Upper lobe of left lung (tissue), 6 donors: ENCODE measurements at regions not wholly inside any gene's neighbourhood (a gene's known extent, or its start where the extent isn't known, plus 50 kb on each side); places are given as distances from the start of the nearest gene placed in this dataset.

Source experiments
- ATAC-seq, 2 donors: fragments of 200-7000 bp; cut with Tn5 transposase; one replicate each; pipeline ENCODE4 v1.9.1; 2022; ENCODE audit warnings: mild to moderate bottlenecking in 2 of 2, moderate library complexity in 2 of 2; ENCODE audit not compliant: low FRiP score in 2 of 2
- DNase-seq, 2 donors: peaks; one replicate each; pipeline ENCODE4 v3.0.0-alpha.2; 2019 to 2020
- H3K27ac ChIP-seq, 4 donors: fragments of 200-600 bp; sonication (generic); one replicate each; pipeline ENCODE4 v1.5.1; 2016 to 2019
- H3K27me3 ChIP-seq, 4 donors: fragments of 200-600 bp; sonication (generic); one replicate each; pipeline ENCODE4 v1.5.1; 2017 to 2019
- H3K36me3 ChIP-seq, 4 donors: fragments of 200-600 bp; sonication (generic); one replicate each; pipeline ENCODE4 v1.5.1; 2016 to 2019
- H3K4me1 ChIP-seq, 4 donors: fragments of 200-600 bp; sonication (generic); one replicate each; pipeline ENCODE4 v1.5.1; 2018 to 2019
- H3K4me3 ChIP-seq, 4 donors: fragments of 200-600 bp; sonication (generic); one replicate each; pipeline ENCODE4 v1.5.1; 2017 to 2019; ENCODE audit warnings: mild to moderate bottlenecking in 2 of 4, moderate library complexity in 1 of 4
- H3K9me3 ChIP-seq, 4 donors: fragments of 200-600 bp; sonication (generic); one replicate each; pipeline ENCODE4 v1.5.1; 2018 to 2019
- EP300 ChIP-seq, 4 donors: sonication (generic); formaldehyde crosslinking; IDR thresholded peaks; one replicate each; pipeline ENCODE4 v1.5.1; 2017; ENCODE audit warnings: antibody characterized with exemption in 4 of 4, control low read depth in 2 of 4
- POLR2A ChIP-seq, 4 donors: fragments of 450-650 bp; IDR thresholded peaks; one replicate each; pipeline ENCODE4 v1.5.1; 2016 to 2017; ENCODE audit warnings: antibody characterized with exemption in 4 of 4, mild to moderate bottlenecking in 2 of 4
- POLR2AphosphoS5 ChIP-seq, 2 donors: sonication (generic); formaldehyde crosslinking; IDR thresholded peaks; one replicate each; pipeline ENCODE4 v1.5.1; 2017; ENCODE audit warnings: antibody characterized with exemption in 2 of 2
- WGBS, 2 donors: methylation state at CpG; one replicate each; pipeline ENCODE4 v1.1.5; 2017 to 2018; 5-methylcytosine and 5-hydroxymethylcytosine counted together
- TF ChIP-seq, protein P1 (sequence below), 6 experiments: fragments of 450-650 bp in 4 of 6; fragments of 200-600 bp in 2 of 6; sonication (generic) in 2 of 6; IDR thresholded peaks; one replicate each; pipeline ENCODE4 v1.5.1; 2016 to 2019; ENCODE audit warnings: antibody characterized with exemption in 6 of 6
- donor health status: DM: no; HTN: no; CAD: no; lungs with moderate emphysema.
- donor health status: DM: no; HTN: yes; CAD: no; lungs with severe emphysema.

DNA sequence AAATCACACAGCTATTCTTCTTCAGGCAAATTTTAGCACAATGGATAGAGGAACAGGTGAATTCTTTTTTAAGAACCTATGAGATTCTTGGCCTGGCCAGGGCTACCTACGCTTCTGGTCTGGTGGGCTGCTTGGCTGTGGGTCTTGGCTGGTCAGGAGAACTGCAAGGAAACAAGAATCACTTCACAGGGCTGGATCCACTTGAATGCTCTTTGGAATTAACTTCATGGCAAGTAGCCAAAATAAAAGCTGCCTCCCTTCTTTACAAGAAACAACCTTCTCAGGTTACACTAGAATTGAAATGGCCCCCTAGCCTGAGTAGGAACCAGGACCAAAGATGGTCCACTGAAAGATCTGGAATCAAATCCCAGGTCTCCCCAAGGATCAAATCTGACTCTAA, 519.1 kb downstream of the IQCM start:
- Histone ChIP-seq H3K9me3 (no peaks in the 10 kb centered on the region), H3K27ac (no peak overlapping the region), H3K4me3 (no peak overlapping the region), H3K36me3 (no peaks in the 10 kb centered on the region), H3K27me3 (no peaks in the 10 kb centered on the region), H3K4me1 (peaks cover 0 to under 1% (median 0%) of the 10 kb centered on the region in 4 donors)
- DNase-seq: no peak
- ATAC-seq: no peak
- no peak for TF ChIP-seq POLR2A (IDR thresholded peaks at IDR 0.05)
- TF ChIP-seq EP300 (IDR thresholded peaks at IDR 0.05): no peak
- TF ChIP-seq, protein P1, sequence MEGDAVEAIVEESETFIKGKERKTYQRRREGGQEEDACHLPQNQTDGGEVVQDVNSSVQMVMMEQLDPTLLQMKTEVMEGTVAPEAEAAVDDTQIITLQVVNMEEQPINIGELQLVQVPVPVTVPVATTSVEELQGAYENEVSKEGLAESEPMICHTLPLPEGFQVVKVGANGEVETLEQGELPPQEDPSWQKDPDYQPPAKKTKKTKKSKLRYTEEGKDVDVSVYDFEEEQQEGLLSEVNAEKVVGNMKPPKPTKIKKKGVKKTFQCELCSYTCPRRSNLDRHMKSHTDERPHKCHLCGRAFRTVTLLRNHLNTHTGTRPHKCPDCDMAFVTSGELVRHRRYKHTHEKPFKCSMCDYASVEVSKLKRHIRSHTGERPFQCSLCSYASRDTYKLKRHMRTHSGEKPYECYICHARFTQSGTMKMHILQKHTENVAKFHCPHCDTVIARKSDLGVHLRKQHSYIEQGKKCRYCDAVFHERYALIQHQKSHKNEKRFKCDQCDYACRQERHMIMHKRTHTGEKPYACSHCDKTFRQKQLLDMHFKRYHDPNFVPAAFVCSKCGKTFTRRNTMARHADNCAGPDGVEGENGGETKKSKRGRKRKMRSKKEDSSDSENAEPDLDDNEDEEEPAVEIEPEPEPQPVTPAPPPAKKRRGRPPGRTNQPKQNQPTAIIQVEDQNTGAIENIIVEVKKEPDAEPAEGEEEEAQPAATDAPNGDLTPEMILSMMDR (IDR thresholded peaks at IDR 0.05): no peak
- TF ChIP-seq POLR2AphosphoS5 (IDR thresholded peaks at IDR 0.05): no peak
- WGBS, 2 donors: 68 to 78% methylated on average over 1 of the region's 1 CpG

DNA sequence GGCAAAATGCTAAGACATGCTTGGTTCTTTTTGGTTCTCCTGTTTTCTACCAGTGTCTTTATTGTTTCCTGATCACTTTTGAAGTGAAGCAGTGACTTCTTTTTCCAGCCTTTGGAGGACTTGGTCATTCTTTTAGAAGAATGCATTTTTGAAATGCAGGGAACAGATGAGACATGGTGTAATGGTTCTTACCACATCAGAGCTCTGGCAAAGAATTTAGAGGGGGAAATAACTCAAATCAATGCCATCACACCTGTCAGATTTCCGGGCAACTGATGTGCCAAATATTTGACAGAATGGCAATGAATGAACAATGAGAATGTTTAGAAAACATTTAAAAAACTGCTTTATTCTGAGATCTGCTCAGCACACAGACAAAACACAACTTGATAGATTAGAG, 519.6 kb downstream of the IQCM start:
- H3K4me1 ChIP-seq: peaks cover 0 to 3% (median 0%) of the 10 kb centered on the region in 4 donors
- H3K36me3 ChIP-seq: no peaks in the 10 kb centered on the region
- 65 to 79% methylated on average over 1 of the region's 1 CpG for WGBS, 2 donors
- no peak overlapping the region for H3K27ac ChIP-seq
- H3K9me3 ChIP-seq: no peaks in the 10 kb centered on the region
- H3K4me3 ChIP-seq: no peak overlapping the region
- TF ChIP-seq POLR2A (IDR thresholded peaks at IDR 0.05): no peak
- TF ChIP-seq, protein P1 (IDR thresholded peaks at IDR 0.05): no peak
- no peak for TF ChIP-seq EP300 (IDR thresholded peaks at IDR 0.05)
- no peak for TF ChIP-seq POLR2AphosphoS5 (IDR thresholded peaks at IDR 0.05)
- no peak for ATAC-seq
- no peaks in the 10 kb centered on the region for H3K27me3 ChIP-seq
- DNase-seq: no peak

DNA sequence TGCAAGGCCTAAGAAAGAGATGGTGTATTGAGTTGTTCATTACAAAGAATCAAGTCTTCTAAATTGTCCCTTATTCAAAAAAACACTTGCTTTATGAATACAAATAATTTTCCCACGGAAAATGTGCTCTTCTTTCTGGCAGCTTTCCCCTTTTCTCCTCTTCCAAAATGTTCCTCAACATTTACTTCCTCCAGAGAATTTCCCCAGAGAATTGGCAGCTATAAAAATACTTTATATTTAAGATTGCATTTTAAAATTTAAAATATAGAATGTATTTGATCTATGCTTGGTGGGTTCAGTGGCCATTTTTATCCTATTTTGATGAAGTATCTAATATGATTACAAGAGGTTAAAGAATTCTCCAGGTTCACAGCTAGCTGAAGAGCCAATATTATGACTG, 521.0 kb downstream of the IQCM start:
- WGBS, 2 donors: 69 to 79% methylated on average over 1 of the region's 1 CpG
- no peak for TF ChIP-seq POLR2AphosphoS5 (IDR thresholded peaks at IDR 0.05)
- no peak for TF ChIP-seq EP300 (IDR thresholded peaks at IDR 0.05)
- TF ChIP-seq, protein P1 (IDR thresholded peaks at IDR 0.05): no peak
- TF ChIP-seq POLR2A (IDR thresholded peaks at IDR 0.05): no peak
- DNase-seq (no peak), ATAC-seq (no peak)
- no peaks in the 10 kb centered on the region for H3K36me3 ChIP-seq
- no peaks in the 10 kb centered on the region for H3K27me3 ChIP-seq
- peaks cover 0 to 3% (median 0%) of the 10 kb centered on the region in 4 donors for H3K4me1 ChIP-seq
- H3K4me3 ChIP-seq: no peak overlapping the region
- H3K9me3 ChIP-seq: no peaks in the 10 kb centered on the region
- no peak overlapping the region for H3K27ac ChIP-seq

DNA sequence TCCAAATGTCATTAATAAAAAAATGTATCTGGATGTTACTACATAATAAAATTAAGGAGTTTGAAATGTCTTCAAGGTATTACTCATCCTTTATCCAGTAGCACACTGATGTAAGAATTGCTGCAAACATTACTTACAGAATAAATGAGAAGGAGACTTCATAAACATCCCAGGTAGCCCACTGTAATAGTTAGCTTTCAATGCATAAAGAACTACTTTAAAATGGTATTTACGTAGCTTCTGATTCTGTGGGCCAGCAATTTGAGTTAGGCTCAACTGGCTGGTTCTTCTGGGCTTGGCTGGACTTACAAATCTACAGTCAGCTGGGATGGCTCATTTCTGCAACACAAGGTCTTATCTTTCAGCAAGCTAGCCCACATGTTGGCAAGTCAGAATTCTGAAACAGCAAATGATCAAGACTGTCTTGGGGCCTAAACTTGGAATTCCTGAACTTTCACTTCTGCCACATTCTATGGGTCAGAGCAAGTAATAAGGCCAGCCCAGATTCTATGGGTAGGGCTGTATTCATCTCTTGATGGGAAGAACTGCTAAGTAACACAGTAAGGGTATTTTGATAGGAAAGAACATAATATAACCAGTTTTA, 522.5 kb downstream of the IQCM start:
- Histone ChIP-seq H3K36me3 (no peaks in the 10 kb centered on the region), H3K4me1 (peaks cover 0 to 3% (median 0%) of the 10 kb centered on the region in 4 donors), H3K4me3 (no peak overlapping the region), H3K27ac (no peak overlapping the region), H3K9me3 (no peaks in the 10 kb centered on the region), H3K27me3 (no peaks in the 10 kb centered on the region)
- no peak for TF ChIP-seq POLR2A (IDR thresholded peaks at IDR 0.05)
- TF ChIP-seq, protein P1 (IDR thresholded peaks at IDR 0.05): no peak
- TF ChIP-seq EP300 (IDR thresholded peaks at IDR 0.05): no peak
- ATAC-seq (peak in 1 of 2 donors; percentile 49), DNase-seq (no peak)
- WGBS, 2 donors: 86 to 89% methylated on average over 1 of the region's 1 CpG

DNA sequence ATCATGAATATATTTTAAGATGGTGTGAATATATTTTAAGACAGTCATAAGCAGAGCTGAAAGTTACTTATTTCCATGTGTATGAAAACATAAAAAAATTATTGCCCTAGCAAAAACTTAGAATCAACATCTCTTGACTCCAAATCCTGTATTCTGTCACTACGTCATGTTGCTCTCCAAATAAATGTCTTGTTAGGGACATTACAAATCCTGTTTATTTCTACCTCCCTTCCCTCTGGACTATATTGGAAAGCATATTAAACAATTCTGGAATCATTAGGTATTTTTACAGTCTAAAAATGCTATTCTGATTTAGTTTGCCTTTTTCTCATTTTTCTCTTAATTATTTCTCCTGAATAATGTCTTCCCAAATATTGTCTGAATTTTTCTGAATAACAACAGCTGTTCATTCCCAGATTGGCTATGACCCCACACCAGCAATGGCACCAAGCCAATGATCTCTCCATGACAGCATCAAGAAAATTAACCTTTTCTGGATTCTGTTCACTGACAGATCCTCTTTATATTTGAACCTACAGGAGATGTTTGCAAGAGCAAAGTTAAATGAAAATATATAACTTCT, 523.1 kb downstream of the IQCM start:
- ATAC-seq (peak in 1 of 2 donors; percentile 55), DNase-seq (no peak)
- TF ChIP-seq POLR2AphosphoS5 (IDR thresholded peaks at IDR 0.05) (no peak), POLR2A (IDR thresholded peaks at IDR 0.05) (no peak), EP300 (IDR thresholded peaks at IDR 0.05) (no peak)
- TF ChIP-seq, protein P1 (IDR thresholded peaks at IDR 0.05): no peak
- H3K36me3 ChIP-seq: no peaks in the 10 kb centered on the region
- no peaks in the 10 kb centered on the region for H3K9me3 ChIP-seq
- peaks cover 0 to 3% (median 0%) of the 10 kb centered on the region in 4 donors for H3K4me1 ChIP-seq
- WGBS, 2 donors: 53 to 68% methylated on average over 1 of the region's 1 CpG
- H3K27ac ChIP-seq: no peak overlapping the region
- H3K4me3 ChIP-seq: no peak overlapping the region
- no peaks in the 10 kb centered on the region for H3K27me3 ChIP-seq
